ENCODE measurements at regions not wholly inside any gene's neighbourhood (a gene's known extent, or its start where the extent isn't known, plus 50 kb on each side); places are given as distances from the start of the nearest gene placed in this dataset.
"Not testable (repeated sequence)": the region's sequence is repeated elsewhere in the genome, so short reads cannot be mapped to it uniquely, and the experiment has no call there.

GRCh38 chr5:21473981-21474380, 1379.2 kb downstream of the CDH12 start:
- TF ChIP-seq CTCF (IDR thresholded peaks at IDR 0.05; ENCODE audit: extremely low read depth in 1 of 2, insufficient read depth in 1 of 2, low read depth in 1 of 2, low read length in 2 of 2); POLR2A (IDR thresholded peaks at IDR 0.05; ENCODE audit: low read depth, low read length); EZH2 (IDR thresholded peaks at IDR 0.05; ENCODE audit: borderline replicate concordance, low read depth, low read length, severe bottlenecking); MYC (IDR thresholded peaks at IDR 0.05; ENCODE audit: low read depth, low read length); MAX (IDR thresholded peaks at IDR 0.05; ENCODE audit: insufficient read depth, insufficient read length); POLR2AphosphoS5 (IDR thresholded peaks at IDR 0.05; ENCODE audit: insufficient read depth, low read depth, low read length): not testable (repeated sequence)

All from endothelial cell of umbilical vein (primary cell).